ENCODE measurements at regions not wholly inside any gene's neighbourhood (a gene's known extent, or its start where the extent isn't known, plus 50 kb on each side); places are given as distances from the start of the nearest gene placed in this dataset.
"Not testable (repeated sequence)": the region's sequence is repeated elsewhere in the genome, so short reads cannot be mapped to it uniquely, and the experiment has no call there.

DNA sequence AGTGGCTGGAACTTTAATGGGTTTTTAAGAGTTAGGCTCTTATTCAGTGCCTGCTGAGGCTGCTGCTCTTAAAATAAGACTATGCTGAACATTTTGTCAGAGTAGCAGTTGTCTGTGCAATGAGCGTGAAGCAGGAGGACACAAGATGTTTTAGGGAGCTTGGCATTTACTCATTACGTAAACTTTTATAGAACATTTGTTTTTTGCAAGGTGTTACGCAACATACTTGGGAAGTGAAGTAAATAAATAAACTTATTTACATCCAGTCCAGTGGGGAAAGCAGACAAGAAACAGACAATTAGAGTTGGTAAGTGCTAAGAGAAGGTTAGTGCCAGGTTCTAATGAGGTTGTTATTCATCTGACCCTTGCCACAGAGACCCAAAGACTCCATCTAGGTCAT lies 226.0 kb downstream of the HINT1 start:
- DNase-seq: no peak

DNA sequence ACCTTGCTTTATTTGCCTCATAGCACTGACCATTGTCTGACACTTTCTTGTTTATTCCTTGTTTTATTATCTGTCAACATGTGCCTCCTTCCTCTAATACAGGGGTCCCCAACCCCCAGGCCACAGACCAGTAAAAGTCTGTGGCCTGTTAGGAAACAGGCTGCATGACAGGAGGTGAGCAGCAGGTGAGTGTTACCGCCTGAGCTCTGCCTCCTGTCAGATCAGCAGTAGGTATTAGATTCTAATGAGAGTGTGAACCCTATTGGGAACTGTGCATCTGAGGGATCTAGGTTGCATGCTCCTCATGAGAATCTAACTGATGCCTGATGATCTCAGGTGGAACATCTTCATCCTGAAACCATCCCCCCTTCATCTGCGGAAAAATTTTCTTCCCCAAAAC lies 228.0 kb downstream of the HINT1 start:
- no peak for DNase-seq

DNA sequence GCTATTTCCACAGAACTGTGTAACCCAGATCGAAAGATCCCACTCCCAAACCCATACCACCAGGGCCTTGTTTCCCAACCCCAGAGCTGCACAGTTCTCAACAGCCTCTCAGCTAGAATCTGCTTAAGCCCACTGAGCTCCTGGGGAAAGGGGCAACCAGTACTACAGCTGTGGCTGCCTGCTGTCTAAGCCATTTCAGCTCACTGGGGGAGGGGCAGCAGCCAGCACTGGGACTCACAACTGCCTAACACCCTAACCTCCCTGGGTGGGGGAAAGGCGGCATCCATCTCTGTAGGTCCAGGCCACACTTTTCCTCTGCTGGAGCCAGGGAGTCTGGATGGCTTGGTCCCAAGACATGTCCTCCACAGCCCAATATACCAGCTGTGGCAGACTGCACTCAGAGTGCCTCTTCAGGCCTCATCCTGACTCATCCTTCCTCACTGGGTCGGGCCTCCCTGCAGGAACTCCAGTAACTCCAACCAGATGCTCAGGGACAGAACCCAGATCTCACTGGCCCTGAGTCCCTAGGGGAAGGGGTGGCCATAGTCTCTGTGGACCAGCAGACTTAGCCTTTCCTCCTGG lies 241.4 kb downstream of the HINT1 start:
- DNase-seq: no peak

DNA sequence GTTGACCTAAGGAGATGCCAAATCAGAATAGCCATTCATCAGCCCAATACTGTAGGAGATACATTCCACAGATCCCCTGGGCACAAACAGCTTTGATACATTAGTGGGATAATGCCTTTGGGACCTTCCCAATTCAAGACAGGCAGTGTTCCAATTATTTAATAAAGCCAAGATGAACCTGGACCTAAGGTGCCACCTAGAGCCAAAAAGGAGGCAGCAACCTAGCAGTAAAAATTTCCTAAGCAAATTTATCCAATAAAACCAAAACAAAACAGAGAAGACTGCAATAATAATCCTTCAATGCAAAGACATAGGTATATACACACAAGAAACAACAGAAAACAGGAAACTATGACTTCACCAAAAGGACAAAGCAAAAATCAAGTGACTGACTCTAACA lies 253.0 kb downstream of the HINT1 start:
- DNase-seq: no peak

DNA sequence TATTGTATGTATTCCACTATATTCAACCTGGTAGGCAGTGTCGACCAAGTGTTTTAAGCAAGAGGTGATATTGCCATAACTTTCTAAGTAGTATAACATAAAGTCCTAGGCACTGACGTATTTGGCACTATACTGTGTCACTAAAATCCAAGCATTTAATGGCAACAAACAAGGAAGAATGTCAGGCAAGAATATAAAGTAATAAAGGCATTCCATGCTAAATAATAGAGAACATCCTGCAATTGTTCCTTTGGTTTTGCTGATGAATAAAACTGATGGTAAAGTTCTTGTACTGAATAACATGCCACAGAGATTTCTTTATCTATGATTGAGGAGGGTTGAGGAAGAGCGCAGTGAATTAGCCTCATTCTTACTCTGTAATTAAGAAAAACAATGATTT lies 256.9 kb downstream of the HINT1 start:
- no peak for DNase-seq

DNA sequence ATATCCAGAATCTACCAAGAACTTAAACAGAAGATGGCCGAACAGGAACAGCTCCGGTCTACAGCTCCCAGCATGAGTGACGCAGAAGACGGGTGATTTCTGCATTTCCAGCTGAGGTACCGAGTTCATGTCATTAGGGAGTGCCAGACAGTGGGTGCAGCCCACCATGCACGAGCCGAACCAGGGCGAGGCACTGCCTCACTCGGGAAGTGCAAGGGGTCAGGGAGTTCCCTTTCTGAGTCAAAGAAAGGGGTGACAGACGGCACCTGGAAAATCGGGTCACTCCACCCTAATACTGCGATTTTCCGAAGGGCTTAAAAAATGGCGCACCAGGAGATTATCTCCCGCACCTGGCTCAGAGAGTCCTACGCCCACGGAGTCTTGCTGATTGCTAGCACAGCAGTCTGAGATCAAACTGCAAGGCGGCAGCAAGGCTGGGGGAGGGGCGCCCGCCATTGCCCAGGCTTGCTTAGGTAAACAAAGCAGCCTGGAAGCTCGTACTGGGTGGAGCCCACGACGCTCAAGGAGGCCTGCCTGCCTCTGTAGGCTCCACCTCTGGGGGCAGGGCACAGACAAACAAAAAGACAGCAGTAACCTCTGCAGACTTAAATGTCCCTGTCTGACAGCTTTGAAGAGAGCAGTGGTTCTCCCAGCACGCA lies 267.4 kb downstream of the HINT1 start:
- not testable (repeated sequence) for DNase-seq

DNA sequence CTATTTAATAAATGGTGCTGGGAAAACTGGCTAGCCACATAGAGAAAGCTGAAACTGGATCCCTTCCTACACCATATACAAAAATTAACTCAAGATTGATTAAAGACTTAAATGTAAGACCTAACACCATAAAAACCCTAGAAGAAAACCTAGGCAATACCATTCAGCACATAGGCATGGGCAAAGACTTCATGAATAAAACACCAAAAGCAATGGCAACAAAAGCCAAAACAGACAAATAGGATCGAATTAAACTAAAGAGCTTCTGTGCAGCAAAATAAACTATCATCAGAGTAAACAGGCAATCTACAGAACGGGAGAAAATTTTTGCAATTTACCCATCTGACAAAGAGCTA lies 267.9 kb downstream of the HINT1 start:
- DNase-seq: not testable (repeated sequence)

DNA sequence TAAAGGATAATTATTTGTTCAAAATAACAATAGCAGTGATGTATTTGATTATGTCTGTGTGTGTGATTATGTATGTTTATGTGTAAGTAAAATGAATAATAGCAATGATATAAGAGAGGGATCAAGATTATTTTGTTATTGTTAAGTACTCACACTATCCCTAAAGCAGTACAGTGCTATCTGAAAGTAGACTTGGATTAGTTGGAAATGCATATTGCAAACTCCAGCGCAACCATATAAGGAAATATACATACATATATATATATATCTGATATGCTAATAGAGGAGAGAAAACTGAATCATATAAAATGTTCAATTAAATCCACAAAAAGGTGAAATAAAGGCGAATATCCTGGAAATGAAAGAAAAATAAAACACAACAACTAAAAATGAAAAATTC lies 268.4 kb downstream of the HINT1 start:
- no peak for DNase-seq

DNA sequence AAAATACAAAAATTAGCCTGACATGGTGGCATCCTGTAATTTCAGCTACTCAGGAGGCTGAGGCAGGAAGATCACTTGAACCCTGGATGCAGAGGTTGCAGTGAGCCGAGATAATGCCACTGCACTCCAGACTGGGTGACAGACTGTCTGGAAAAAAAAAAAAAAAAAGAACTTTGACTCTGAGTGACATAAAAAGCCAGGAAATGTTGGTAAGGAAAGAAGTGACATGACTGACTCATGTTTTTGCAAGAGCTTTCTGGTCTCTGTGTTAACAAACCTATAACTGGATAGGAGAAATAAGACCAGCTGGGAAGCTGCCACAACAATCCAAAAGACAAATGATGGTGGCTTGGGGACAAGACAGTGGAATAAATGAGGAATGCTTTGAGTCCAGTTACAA lies 272.1 kb downstream of the HINT1 start:
- DNase-seq: no peak

DNA sequence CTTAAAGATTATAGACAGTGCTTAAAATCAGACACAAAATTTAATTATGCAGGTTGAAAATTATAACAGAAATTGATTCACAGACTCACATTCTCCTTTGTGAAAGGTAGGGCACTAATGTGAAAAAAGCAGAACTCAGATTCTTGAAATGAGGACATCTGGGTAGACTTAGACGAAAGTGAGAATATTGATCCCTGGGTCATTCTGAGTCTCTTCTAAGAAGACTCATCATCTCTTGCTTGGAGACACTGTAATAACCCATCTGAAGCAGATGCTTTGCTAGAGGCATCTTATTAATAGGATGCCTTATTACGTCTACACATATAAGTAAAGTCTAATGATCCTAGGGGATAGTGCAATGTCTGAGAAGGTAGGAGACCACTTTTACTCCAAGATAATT lies 274.4 kb downstream of the HINT1 start:
- DNase-seq: no peak

DNA sequence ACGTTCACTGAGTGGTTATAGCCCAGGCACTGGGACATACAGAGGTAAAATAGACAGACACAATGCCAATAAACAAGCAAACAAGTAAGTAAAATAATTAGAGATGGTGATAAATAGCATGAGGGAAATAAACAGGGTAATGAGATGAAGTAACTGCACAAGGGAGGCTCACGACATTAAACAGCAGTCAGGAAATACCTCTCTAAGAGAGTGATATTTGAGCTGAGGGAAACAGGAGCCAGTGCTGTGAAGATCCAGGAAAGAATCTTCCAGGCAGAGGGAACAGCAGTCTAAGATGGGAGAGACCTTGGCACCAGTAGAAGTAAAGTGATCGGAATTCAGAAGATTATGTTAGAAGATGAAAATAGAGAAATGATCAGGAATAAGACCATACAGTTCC lies 279.4 kb downstream of the HINT1 start:
- DNase-seq: no peak

DNA sequence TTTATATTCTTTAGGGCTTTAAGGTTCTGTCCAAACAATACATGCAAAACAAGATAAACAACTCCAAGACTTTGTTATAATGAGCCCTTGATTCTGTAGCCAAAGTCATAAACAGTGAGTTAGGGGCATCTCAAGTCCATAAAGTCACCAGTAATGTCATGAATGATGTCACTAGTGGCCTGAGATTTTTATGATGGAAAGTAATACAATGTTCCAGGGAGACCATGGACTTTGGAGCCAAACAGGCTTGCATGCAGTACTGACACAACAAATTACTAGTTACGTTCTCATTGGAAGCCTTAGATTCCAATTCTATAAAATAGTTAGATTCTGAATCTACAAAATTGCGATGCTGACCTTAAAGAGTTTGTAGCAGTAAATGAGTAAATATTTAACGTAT lies 280.0 kb downstream of the HINT1 start:
- no peak for DNase-seq

DNA sequence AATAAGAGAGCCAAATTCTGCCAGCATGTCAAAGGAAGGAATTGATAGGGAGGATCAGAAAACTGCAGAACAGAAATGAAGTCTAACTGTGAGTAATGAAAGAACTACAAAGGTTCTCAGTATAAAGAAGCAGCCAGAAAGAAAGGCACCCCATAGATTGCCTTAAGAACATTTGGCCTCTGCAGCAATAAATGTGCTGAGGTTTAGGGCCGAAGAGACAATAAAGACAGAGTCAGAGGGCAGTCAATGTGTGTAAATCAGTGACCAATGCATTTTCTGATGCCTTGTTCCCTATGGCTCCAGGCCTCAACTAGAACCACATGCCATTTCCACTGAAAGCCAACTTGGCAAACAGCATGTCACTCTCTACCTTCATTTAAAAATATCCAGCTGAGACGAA lies 281.0 kb downstream of the HINT1 start:
- DNase-seq: no peak

DNA sequence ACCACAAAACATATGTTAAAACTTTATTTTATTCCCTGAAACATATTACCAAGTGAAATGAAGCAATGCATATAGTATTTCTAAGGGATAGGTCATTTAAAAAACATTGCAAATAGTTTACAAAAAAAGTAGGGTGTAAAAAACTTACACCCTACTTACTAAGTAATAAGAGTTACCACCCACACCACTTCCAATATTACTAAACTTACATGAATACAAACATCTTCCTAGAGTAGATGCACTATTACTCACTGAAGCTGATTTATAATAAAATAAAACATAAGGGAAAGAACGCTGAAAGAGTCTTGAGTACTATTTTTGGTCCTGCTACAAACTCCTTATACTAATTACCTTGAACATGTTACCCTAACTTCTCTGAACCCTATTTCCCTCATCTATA lies 289.4 kb downstream of the HINT1 start:
- DNase-seq: no peak

DNA sequence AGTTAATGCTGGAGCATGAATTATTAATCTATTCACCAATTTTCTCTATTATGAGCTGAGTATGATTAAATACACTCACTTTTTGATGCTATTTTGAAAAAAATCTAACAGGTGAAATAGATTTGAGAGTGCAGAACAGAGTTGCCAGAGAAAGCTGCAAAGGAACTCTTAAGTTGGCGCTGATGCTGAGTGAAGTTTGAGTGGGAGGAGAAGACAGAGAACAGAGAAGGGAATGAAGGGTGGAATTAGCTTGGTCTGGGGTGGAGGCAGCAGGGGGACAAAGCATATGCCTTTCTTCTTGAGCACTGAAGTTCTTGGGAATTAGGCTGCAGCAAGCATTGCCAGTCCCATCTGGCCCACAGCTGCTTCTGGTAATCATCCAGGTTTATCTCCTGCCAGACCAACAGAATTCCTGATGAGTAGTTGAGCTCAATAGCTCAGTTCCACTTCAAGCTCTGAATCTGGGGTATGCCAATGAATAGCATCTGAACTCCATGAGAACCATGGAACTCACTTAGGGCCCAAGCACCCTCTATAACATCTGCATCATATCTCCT lies 290.1 kb downstream of the HINT1 start:
- no peak for DNase-seq

DNA sequence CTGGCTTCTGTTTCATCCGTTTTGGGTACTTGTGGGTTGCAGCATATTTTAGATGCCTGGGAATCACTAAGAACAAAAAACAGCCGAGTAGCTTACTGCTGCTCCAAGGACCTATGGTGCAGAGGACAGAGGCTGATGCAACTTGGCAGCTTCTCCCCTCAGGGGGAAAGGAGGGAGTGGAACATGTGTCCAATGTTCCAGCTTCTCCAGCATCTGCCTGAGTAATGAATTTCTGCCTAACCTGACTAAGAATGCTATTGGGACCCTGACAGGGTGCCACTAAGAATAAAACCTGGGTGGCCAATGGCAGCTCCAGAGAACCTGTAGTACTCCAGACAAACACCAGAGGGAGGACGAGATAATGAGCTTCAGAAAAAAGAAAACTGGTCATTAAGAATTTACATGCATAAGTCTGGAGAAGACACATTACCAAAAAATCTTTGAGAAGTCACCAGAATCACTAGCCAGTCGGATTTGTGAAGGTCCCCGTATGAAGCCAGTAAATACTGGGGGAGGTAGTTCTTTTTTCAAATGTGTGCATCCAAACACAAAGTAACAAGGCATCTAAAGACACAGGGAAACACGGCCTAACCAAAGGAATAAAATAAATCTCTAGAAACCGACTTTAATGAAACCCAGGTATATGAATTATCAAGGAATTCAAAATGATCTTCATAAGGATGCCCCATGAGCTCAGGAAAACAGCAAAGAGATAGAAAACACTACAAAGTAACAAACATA lies 293.5 kb downstream of the HINT1 start:
- peak; percentile 2 to 61 (median 20) for DNase-seq

DNA sequence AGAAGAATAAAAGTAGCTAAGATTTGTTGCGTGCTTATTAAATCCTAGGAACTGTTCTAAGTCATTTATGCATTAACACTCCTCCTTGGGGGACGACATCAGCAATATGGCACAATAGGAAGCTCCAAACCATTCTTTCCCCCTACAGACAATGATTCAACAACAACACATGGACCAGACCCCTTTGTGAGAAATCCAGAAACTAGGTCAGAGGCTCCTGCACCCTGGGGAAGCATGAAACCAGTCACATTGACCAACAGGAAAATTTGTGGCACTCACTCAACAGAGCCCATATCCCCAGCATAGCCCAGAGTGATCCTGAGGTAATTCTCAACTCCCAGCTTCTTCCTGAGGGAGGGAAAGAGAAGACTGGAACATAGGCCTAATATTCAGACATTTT lies 294.4 kb downstream of the HINT1 start:
- DNase-seq: no peak

DNA sequence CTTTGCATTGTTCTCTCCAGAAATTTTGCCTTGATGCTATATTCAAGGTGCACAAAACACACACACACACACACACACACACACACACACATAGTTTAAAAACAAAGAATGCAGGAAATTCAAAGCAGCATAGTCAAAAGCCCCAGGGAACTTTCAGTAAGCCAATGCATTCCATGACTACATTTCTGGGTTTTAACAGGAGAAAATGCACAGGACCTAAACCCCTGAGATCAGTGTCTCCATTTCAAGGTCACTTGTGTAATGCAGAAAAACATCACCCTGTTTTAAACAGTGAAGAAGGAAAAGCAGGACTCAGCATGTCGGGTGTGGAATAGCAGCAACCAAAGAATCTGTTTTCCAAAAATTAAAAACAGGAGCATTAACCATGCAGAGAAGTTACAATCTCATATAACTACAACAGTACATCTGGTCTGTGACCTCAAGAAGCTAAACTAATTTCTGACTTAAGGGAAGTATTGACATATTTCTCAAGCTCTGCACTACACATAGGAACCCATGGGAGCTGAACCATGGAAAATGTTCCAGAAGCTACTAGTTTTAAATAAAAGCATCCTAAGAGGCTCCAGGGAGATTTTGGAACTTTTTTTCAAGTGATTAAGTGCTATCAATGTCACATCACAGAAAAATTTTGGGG lies 296.7 kb downstream of the HINT1 start:
- no peak for DNase-seq

DNA sequence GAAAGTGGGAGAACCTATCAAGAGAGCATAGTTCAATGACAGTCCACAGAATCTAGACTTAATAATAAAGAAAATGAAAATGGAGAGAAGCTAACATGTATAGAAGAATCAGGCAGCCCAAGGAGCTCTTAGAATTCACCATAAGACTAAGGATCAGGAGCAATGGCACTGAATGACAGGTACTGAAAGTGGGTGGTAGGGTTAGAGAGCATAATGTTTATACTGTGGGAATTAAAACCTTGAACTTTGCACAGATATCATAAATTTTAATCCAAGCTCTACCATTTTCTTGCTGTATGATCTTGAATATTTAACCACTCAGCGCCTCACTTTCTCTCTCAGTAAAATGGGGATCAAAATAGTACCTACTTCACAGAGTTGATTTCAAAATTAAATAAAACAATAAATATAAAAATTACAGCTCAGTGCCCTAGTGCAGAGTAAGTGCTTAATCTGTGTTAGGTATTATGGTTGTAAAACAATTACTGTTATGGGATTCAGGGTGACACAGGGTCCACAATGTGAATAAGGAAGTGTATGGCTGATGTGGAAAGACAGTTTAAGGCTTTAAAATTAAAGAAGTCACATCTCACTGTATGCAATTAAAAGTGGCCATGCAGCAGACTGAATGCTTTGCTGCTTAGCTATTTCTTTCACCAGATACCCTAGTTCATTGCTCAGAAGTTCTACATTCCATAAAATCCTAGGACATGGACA lies 319.8 kb downstream of the HINT1 start:
- DNase-seq: no peak

DNA sequence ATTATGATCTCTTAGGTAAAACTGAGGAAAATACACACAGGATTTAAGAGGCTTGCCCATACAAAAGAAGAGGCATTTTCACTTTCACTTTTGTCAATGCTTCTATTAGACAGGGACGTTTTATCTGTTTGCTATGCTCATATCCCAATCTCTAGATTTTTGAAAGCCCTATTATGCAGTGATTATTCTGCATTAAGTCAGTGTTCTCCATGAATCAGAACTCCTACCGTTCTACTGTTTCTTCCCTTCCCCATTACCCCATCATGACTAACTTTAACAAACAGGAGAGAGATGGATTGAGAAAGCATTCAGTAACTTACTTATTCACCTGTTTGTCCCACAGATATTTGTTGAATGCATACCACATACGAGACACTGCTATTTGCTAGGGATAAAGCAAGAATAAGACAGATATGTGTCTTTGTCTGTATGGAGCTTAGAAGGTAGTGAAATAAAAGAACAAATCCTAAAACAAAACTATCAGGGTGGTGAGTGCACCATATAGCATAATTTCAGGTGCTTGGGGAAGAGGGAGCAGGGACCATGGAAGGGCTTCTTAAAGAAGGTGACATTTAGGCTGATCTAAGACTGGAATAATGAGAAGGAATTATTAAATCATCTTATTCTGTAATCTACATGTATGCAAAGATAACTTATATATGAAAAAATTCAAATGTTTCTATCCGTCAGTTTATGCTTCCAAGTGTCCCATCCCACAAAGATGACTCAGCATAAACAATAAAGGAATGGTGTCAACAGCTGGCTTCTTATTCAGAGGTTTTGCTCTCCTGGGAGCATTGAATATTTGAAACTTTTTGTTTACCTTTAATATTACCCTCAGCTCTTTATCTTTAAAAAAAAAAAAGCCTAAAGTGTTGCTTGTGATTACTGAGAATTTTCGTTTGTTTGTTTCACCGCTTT lies 328.1 kb downstream of the HINT1 start:
- DNase-seq: peak in 1 of 6 experiments; percentile 27

DNA sequence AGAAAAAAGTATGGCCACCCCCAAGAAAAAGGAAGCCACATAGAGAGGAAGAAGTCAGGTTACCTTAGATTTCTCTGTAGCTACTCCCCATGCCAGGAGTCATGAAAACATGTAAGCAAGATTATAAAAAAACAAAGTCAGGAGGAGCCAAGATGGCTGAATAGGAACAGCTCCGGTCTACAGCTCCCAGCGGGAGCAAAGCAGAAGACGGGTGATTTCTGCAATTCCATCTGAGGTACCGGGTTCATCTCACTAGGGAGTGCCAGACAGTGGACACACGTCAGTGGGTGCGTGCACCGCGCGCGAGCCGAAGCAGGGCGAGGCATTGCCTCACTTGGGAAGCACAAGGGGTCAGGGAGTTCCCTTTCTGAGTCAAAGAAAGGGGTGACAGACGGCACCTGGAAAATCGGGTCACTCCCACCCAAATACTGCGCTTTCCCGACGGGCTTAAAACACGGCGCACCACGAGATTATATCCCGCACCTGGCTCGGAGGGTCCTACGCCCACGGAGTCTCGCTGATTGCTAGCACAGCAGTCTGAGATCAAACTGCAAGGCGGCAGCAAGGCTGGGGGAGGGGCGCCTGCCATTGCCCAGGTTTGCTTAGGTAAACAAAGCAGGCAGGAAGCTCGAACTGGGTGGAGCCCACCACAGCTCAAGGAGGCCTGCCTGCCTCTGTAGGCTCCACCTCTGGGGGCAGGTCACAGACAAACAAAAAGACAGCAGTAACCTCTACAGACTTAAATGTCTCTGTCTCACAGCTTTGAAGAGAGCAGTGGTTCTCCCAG lies 347.3 kb downstream of the HINT1 start:
- not testable (repeated sequence) for DNase-seq
